GM12878 (cell line): ENCODE measurements at regions not wholly inside any gene's neighbourhood (a gene's known extent, or its start where the extent isn't known, plus 50 kb on each side); places are given as distances from the start of the nearest gene placed in this dataset.

Experiments
- ATAC-seq: fragments of 200-7000 bp; cut with Tn5 transposase; 3 replicates; pipeline ENCODE4 v1.9.1; 2020; ENCODE audit warnings: mild to moderate bottlenecking, moderate library complexity
- BruUV-seq: library from RNA; stranded (reverse); fragments of 400-500 nt; replicated peaks from 2 replicates; lab custom pipeline; 2021; lab: Mats Ljungman, UMichigan
- CTCF ChIA-PET: fragments of 300-600 bp; sonication (Branson Sonifier 250); formaldehyde crosslinking; extraction: SDS; loops from one replicate; lab custom pipeline; 2021; ENCODE audit warnings: inconsistent platforms; lab: Yijun Ruan, JAX
- POLR2A ChIA-PET: fragments of 350-600 bp; formaldehyde crosslinking; extraction: SDS; loops from one replicate; lab custom pipeline; 2021; ENCODE audit warnings: inconsistent platforms; lab: Charles Lee
- RAD21 ChIA-PET: fragments of 300-600 bp; sonication (Branson Sonifier 250); formaldehyde crosslinking; loops from one replicate; lab custom pipeline; 2023; ENCODE audit warnings: antibody characterized with exemption; ENCODE audit not compliant: unreplicated experiment; lab: Charles Lee
- SMC1A ChIA-PET: fragments of 300-600 bp; sonication (Branson Sonifier 250); formaldehyde crosslinking; loops from one replicate; lab custom pipeline; 2023; ENCODE audit not compliant: unreplicated experiment, uncharacterized antibody; lab: Charles Lee
- DNase-seq: peaks from one replicate; pipeline ENCODE4 v3.0.0-alpha.2; 2011; ENCODE audit warnings: low read depth, low spot score
- FAIRE-seq: peaks from 3 replicates; lab custom pipeline; 2011; peaks lifted over from hg19 to GRCh38; lab: Jason Lieb, UNC
- H2AFZ ChIP-seq: 2 replicates; pipeline ENCODE4 v1.6.0; 2011; ENCODE audit warnings: low read depth, low read length, control low read depth; ENCODE audit not compliant: control insufficient read depth
- H3K27ac ChIP-seq: 2 replicates; pipeline ENCODE4 v1.5.1; 2011; ENCODE audit warnings: control low read depth; ENCODE audit not compliant: control insufficient read depth, insufficient read depth
- H3K27me3 ChIP-seq, 2 experiments: replicated peaks in 1 of 2; 2 replicates each; pipeline versions ENCODE4 v1.6.0 to v1.6.1; 2011; ENCODE audit warnings: low read length in 1 of 2; ENCODE audit not compliant: control insufficient read depth in 2 of 2, insufficient read depth in 2 of 2
- H3K36me3 ChIP-seq, 2 experiments: 2 replicates each; pipeline ENCODE4 v1.5.1; 2011; ENCODE audit warnings: low read length in 1 of 2; ENCODE audit not compliant: control insufficient read depth in 2 of 2, insufficient read depth in 2 of 2
- H3K4me1 ChIP-seq: 2 replicates; pipeline ENCODE4 v1.6.1; 2011; ENCODE audit warnings: mild to moderate bottlenecking, low read length, moderate library complexity, mixed read lengths; ENCODE audit not compliant: control insufficient read depth, insufficient read depth
- H3K4me2 ChIP-seq: 2 replicates; pipeline ENCODE4 v1.6.0; 2011; ENCODE audit warnings: control low read depth; ENCODE audit not compliant: control insufficient read depth, insufficient read depth
- H3K4me3 ChIP-seq: fragments of 200-600 bp; sonication (generic); 2 replicates; pipeline ENCODE4 v1.5.1; 2016
- H3K79me2 ChIP-seq: 2 replicates; pipeline ENCODE4 v1.6.0; 2011; ENCODE audit warnings: low read length; ENCODE audit not compliant: control insufficient read depth, insufficient read depth
- H3K9ac ChIP-seq: 2 replicates; pipeline ENCODE4 v1.8.0; 2011; ENCODE audit warnings: low read length, control low read depth, mixed read lengths; ENCODE audit not compliant: control insufficient read depth, insufficient read depth
- H3K9me3 ChIP-seq: replicated peaks from 3 replicates; pipeline ENCODE4 v1.5.1; 2011; ENCODE audit warnings: mild to moderate bottlenecking, low read length; ENCODE audit not compliant: control insufficient read depth, insufficient read depth
- H4K20me1 ChIP-seq: 2 replicates; pipeline ENCODE4 v1.6.0; 2011; ENCODE audit not compliant: control insufficient read depth, insufficient read depth
- ATF2 ChIP-seq: IDR thresholded peaks from 2 replicates; pipeline ENCODE4 v1.6.1; 2012; ENCODE audit warnings: low read length, inconsistent platforms
- JUND ChIP-seq: IDR thresholded peaks from 2 replicates; pipeline ENCODE4 v1.6.1; 2012; ENCODE audit warnings: low read depth, mild to moderate bottlenecking, low read length, improper control_type of control experiment, moderate library complexity
- KLF5 ChIP-seq: fragments of 450-650 bp; IDR thresholded peaks from 2 replicates; pipeline ENCODE4 v1.6.1; 2014; ENCODE audit warnings: mild to moderate bottlenecking; ENCODE audit not compliant: partially characterized antibody
- MYB ChIP-seq: fragments of 150-350 bp; IDR thresholded peaks from 2 replicates; pipeline ENCODE4 v1.6.1; 2014; ENCODE audit warnings: mild to moderate bottlenecking, low read depth, low read length, borderline replicate concordance
- NFIC ChIP-seq: IDR thresholded peaks from 2 replicates; pipeline ENCODE4 v1.6.1; 2012; ENCODE audit warnings: low read depth, mild to moderate bottlenecking, inconsistent platforms, low read length, moderate library complexity
- SP1 ChIP-seq: IDR thresholded peaks from one replicate; pipeline ENCODE4 v1.6.1; 2011; ENCODE audit warnings: low read depth, low read length
- SREBF1 ChIP-seq: IDR thresholded peaks from 2 replicates; pipeline ENCODE4 v1.6.1; 2012; ENCODE audit warnings: mild to moderate bottlenecking, low read length
- SUPT20H ChIP-seq: IDR thresholded peaks from 2 replicates; pipeline ENCODE4 v1.6.1; 2011; ENCODE audit warnings: low read depth, mild to moderate bottlenecking, low read length, moderate library complexity, borderline replicate concordance; ENCODE audit not compliant: control insufficient read depth
- ZBED1 ChIP-seq: IDR thresholded peaks from 2 replicates; pipeline ENCODE4 v1.6.1; 2016; ENCODE audit warnings: borderline replicate concordance
- ZBTB33 ChIP-seq: fragments of 450-650 bp; IDR thresholded peaks from 2 replicates; pipeline ENCODE4 v1.6.1; 2017; ENCODE audit warnings: mild to moderate bottlenecking
- ZNF687 ChIP-seq: fragments of 450-650 bp; IDR thresholded peaks from 2 replicates; pipeline ENCODE4 v1.6.1; 2017; ENCODE audit warnings: mild to moderate bottlenecking, moderate library complexity
- WGBS: methylation state at CpG from one replicate; pipeline ENCODE4 v1.1.6; 2016; ENCODE audit warnings: low lambda C conversion rate; ENCODE audit not compliant: insufficient replicate concordance, insufficient coverage; ENCODE audit errors: missing lambda C conversion rate; 5-methylcytosine and 5-hydroxymethylcytosine counted together
- in situ Hi-C: fragments of 300-500 bp; cut with MboI; formaldehyde crosslinking; loops from 9 replicates; pipeline ENCODE4 v1.14.3; 2018; ENCODE audit warnings: mixed read lengths
- intact Hi-C: fragments of 100-400 bp; cut with micrococcal nuclease; formaldehyde crosslinking; loops from one replicate; pipeline ENCODE4 v1.14.2; 2022; ENCODE audit not compliant: unreplicated experiment

- FAIRE-seq, result no peak
- DNase-seq, result no peak
- TF ChIP-seq ZBTB33 (no peak), KLF5 (no peak), SUPT20H (no peak)
- TF ChIP-seq, all 136 proteins: peak for 0
- H2AFZ ChIP-seq, result no peak overlapping the region
- BruUV-seq, result no TSS peak
- ChIA-PET SMC1A (interaction anchor here (0.6 kb wide), 1 partner anchor 179 kb away, joined by 5 read pairs; no protein-coding TSS in a partner anchor), POLR2A (no interaction called here), RAD21 (no interaction called here), CTCF (interaction anchor here (0.6 kb wide), 1 partner anchor 1792 kb away, joined by 3 read pairs; no protein-coding TSS in a partner anchor)
- intact Hi-C loops, result no loop called here
- in situ Hi-C loops, result no loop called here
- 0% methylated on average over 1 of the region's 1 CpG for WGBS
- H3K9ac ChIP-seq, result no peak overlapping the region
- no peak overlapping the region for H3K4me2 ChIP-seq
- H3K27ac ChIP-seq, result no peak overlapping the region
- no peaks in the 10 kb centered on the region for H3K79me2 ChIP-seq
- H4K20me1 ChIP-seq, result no peaks in the 10 kb centered on the region
- H3K36me3 ChIP-seq, result no peaks in the 10 kb centered on the region
- no peaks in the 10 kb centered on the region for H3K9me3 ChIP-seq
- no peaks in the 10 kb centered on the region for H3K4me1 ChIP-seq
- no peaks in the 10 kb centered on the region for H3K27me3 ChIP-seq
- ATAC-seq, result no peak
- H3K4me3 ChIP-seq, result no peak overlapping the region
Measured at GRCh38 chr16:80441935-80442334, 98.9 kb upstream of the DYNLRB2 start.

GRCh38 chr16:80440667-80441066 is 100.1 kb upstream of the DYNLRB2 start:
- WGBS, result 24% methylated on average over 2 of the region's 2 CpGs
- Histone ChIP-seq H3K4me3 (no peak overlapping the region), H3K27me3 (no peaks in the 10 kb centered on the region), H3K79me2 (no peaks in the 10 kb centered on the region), H3K27ac (no peak overlapping the region), H4K20me1 (no peaks in the 10 kb centered on the region), H3K4me2 (no peak overlapping the region), H3K36me3 (no peaks in the 10 kb centered on the region), H2AFZ (no peak overlapping the region), H3K9ac (no peak overlapping the region), H3K9me3 (no peaks in the 10 kb centered on the region), H3K4me1 (no peaks in the 10 kb centered on the region)
- in situ Hi-C loops (no loop called here), intact Hi-C loops (no loop called here)
- ATAC-seq (no peak), FAIRE-seq (no peak), DNase-seq (no peak)
- SMC1A ChIA-PET, result interaction anchor here (1.5 kb wide), 1 partner anchor 8 kb away, joined by 4 read pairs; no protein-coding TSS in a partner anchor
- CTCF ChIA-PET, result interaction anchor here (0.8 kb wide), 1 partner anchor 15 kb away, joined by 3 read pairs; no protein-coding TSS in a partner anchor
- RAD21 ChIA-PET, result no interaction called here
- POLR2A ChIA-PET, result no interaction called here
- BruUV-seq, result no TSS peak
- TF ChIP-seq ATF2 (no peak), JUND (no peak), MYB (no peak), ZNF687 (no peak), ZBED1 (no peak), NFIC (no peak), SREBF1 (no peak), SP1 (no peak)
